Endothelial cell of umbilical vein (primary cell): ENCODE measurements at regions not wholly inside any gene's neighbourhood (a gene's known extent, or its start where the extent isn't known, plus 50 kb on each side); places are given as distances from the start of the nearest gene placed in this dataset.

ENCODE experiments used
- BruUV-seq: library from RNA; stranded (reverse); fragments of 400-500 nt; replicated peaks from 2 replicates; lab custom pipeline; 2021; lab: Mats Ljungman, UMichigan
- CTCF ChIA-PET: fragments of 300-600, 350-600 bp; sonication (Branson Sonifier 250); formaldehyde crosslinking; loops from one replicate; lab custom pipeline; 2021; ENCODE audit warnings: antibody characterized with exemption, inconsistent platforms; lab: Charles Lee
- POLR2A ChIA-PET: fragments of 300-600, 350-600 bp; sonication (Branson Sonifier 250); formaldehyde crosslinking; loops from one replicate; lab custom pipeline; 2021; ENCODE audit warnings: antibody characterized with exemption, inconsistent platforms; lab: Charles Lee
- DNase-seq: peaks from one replicate; pipeline ENCODE4 v3.0.0-alpha.2; 2011; ENCODE audit warnings: low read depth, low spot score
- FAIRE-seq: peaks from 2 replicates; lab custom pipeline; 2011; peaks lifted over from hg19 to GRCh38; lab: Jason Lieb, UNC
- H2AFZ ChIP-seq: 2 replicates; pipeline ENCODE4 v1.6.0; 2012; ENCODE audit warnings: low read depth, low read length, control low read depth, inconsistent platforms
- H3K27ac ChIP-seq: 2 replicates; pipeline ENCODE4 v1.5.1; 2011; ENCODE audit warnings: low read depth, mild to moderate bottlenecking, control low read depth, low read length, moderate library complexity; ENCODE audit not compliant: insufficient read depth
- H3K27me3 ChIP-seq, 2 experiments: 2 replicates each; pipeline versions ENCODE4 v1.6.0 to v1.6.1; 2011; ENCODE audit warnings: low read length in 2 of 2, mixed read lengths in 1 of 2; ENCODE audit not compliant: control insufficient read depth in 2 of 2, insufficient read depth in 2 of 2
- H3K36me3 ChIP-seq, 2 experiments: 2 replicates in 1 of 2; 3 replicates in 1 of 2; pipeline ENCODE4 v1.5.1; 2011; ENCODE audit warnings: low read length in 2 of 2, mild to moderate bottlenecking in 1 of 2, moderate library complexity in 1 of 2; ENCODE audit not compliant: control insufficient read depth in 2 of 2, insufficient read depth in 2 of 2; ENCODE audit errors: extremely low read depth in 1 of 2
- H3K4me1 ChIP-seq: 3 replicates; pipeline ENCODE4 v1.5.1; 2011; ENCODE audit warnings: mild to moderate bottlenecking, low read length; ENCODE audit not compliant: control insufficient read depth, insufficient read depth; ENCODE audit errors: extremely low read depth
- H3K4me2 ChIP-seq: 2 replicates; pipeline ENCODE4 v1.6.1; 2011; ENCODE audit warnings: low read length, control low read depth, mixed read lengths; ENCODE audit not compliant: insufficient read depth
- H3K4me3 ChIP-seq, 3 experiments: fragments of 200-600 bp in 1 of 3; sonication (generic), shearing (Covaris generic) in 1 of 3; replicated peaks in 1 of 3; 2 replicates each; pipeline ENCODE4 v1.5.1; 2011 to 2016; ENCODE audit warnings: control low read depth in 3 of 3, low read length in 3 of 3, mild to moderate bottlenecking in 2 of 3, inconsistent platforms in 1 of 3, low read depth in 1 of 3, moderate library complexity in 1 of 3; ENCODE audit not compliant: insufficient read depth in 1 of 3
- H3K79me2 ChIP-seq: 2 replicates; pipeline ENCODE4 v1.6.0; 2012; ENCODE audit warnings: low read length, inconsistent platforms; ENCODE audit not compliant: control insufficient read depth, insufficient read depth
- H3K9ac ChIP-seq: replicated peaks from 2 replicates; pipeline ENCODE3; 2011; ENCODE audit warnings: low read length, control low read depth; ENCODE audit not compliant: insufficient read depth; ENCODE audit errors: extremely low read depth
- H3K9me1 ChIP-seq: replicated peaks from 3 replicates; pipeline ENCODE4 v1.6.0; 2011; ENCODE audit warnings: mild to moderate bottlenecking, low read length; ENCODE audit not compliant: control insufficient read depth, insufficient read depth; ENCODE audit errors: extremely low read depth
- H3K9me3 ChIP-seq: replicated peaks from 2 replicates; pipeline ENCODE4 v1.5.1; 2012; ENCODE audit warnings: low read length, inconsistent platforms; ENCODE audit not compliant: control insufficient read depth, insufficient read depth
- H4K20me1 ChIP-seq: replicated peaks from 2 replicates; pipeline ENCODE3; 2011; ENCODE audit warnings: mild to moderate bottlenecking, low read length; ENCODE audit not compliant: control insufficient read depth, insufficient read depth; ENCODE audit errors: extremely low read depth
- EZH2 ChIP-seq: IDR thresholded peaks from 2 replicates; pipeline ENCODE4 v1.6.1; 2012; ENCODE audit warnings: borderline replicate concordance, low read depth, mild to moderate bottlenecking, moderate library complexity, low read length, inconsistent platforms; ENCODE audit not compliant: severe bottlenecking
- GATA2 ChIP-seq: IDR thresholded peaks from 2 replicates; pipeline ENCODE4 v1.7.0; 2011; ENCODE audit warnings: low read depth, mild to moderate bottlenecking, moderate library complexity, mixed read lengths, low read length; ENCODE audit not compliant: insufficient read length, insufficient read depth
- POLR2A ChIP-seq: IDR thresholded peaks from 2 replicates; pipeline ENCODE4 v1.6.1; 2012; ENCODE audit warnings: low read depth, mild to moderate bottlenecking, control low read depth, low read length
- POLR2AphosphoS5 ChIP-seq: IDR thresholded peaks from 2 replicates; pipeline ENCODE4 v1.6.1; 2012; ENCODE audit warnings: low read depth, mild to moderate bottlenecking, control low read depth, low read length, moderate library complexity; ENCODE audit not compliant: insufficient read depth
- dilution Hi-C: fragments of 300-500 bp; cut with MboI; formaldehyde crosslinking; loops from one replicate; pipeline ENCODE4 v1.15.0; 2019; ENCODE audit warnings: low sequenced_read_pairs; ENCODE audit not compliant: extremely low pct_ligation_motif_present
- intact Hi-C: fragments of 100-400 bp; cut with micrococcal nuclease; formaldehyde crosslinking; loops from one replicate; pipeline ENCODE4 v1.10.0; 2022
- TF ChIP-seq, protein P1 (sequence below): IDR thresholded peaks from 2 replicates; pipeline ENCODE4 v1.6.1; 2011; ENCODE audit not compliant: insufficient read depth, insufficient read length
- TF ChIP-seq, protein P2 (sequence below), 2 donors: IDR thresholded peaks; 1 replicate in 1 of 2; 2 replicates in 1 of 2; pipeline ENCODE4 v1.5.1; 2011; ENCODE audit warnings: low read length in 2 of 2, mild to moderate bottlenecking in 2 of 2, moderate library complexity in 2 of 2, control low read depth in 1 of 2, inconsistent platforms in 1 of 2, low read depth in 1 of 2; ENCODE audit not compliant: insufficient read depth in 1 of 2; ENCODE audit errors: extremely low read depth in 1 of 2

DNA sequence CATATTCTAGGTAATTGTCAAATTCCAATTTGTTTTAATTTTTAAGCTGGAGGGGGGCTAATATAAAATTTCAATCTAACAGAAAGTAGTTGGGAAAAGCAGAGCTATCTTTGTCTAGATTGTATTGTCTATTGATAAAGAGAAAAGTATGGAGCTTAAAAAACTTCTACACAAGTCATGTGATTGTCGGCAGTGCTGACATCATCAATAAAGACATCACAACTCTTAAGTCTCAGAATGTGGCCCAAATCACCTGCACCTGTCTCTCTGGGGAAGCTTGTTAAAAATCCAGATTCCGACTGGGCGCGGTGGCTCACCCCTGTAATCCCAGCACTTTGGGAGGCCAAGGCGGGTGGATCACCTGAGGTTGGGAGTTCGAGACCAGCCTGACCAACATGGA lies 333.8 kb downstream of the RASEF start:
- DNase-seq = no peak
- Histone ChIP-seq H4K20me1 (no peaks in the 10 kb centered on the region), H3K9ac (no peak overlapping the region), H3K9me3 (peaks cover 3% of the 10 kb centered on the region), H3K4me2 (no peak overlapping the region), H3K79me2 (no peaks in the 10 kb centered on the region), H3K9me1 (no peaks in the 10 kb centered on the region), H3K27me3 (no peaks in the 10 kb centered on the region), H3K4me3 (no peak overlapping the region), H3K36me3 (no peaks in the 10 kb centered on the region), H3K27ac (no peak overlapping the region), H3K4me1 (no peaks in the 10 kb centered on the region), H2AFZ (no peak overlapping the region)
- no peak for FAIRE-seq
- BruUV-seq = no TSS peak
- ChIA-PET CTCF (no interaction called here), POLR2A (no interaction called here)
- TF ChIP-seq EZH2 (no peak), POLR2AphosphoS5 (no peak), GATA2 (no peak), POLR2A (no peak)
- TF ChIP-seq, protein P1, sequence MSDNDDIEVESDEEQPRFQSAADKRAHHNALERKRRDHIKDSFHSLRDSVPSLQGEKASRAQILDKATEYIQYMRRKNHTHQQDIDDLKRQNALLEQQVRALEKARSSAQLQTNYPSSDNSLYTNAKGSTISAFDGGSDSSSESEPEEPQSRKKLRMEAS = no peak
- TF ChIP-seq, protein P2, sequence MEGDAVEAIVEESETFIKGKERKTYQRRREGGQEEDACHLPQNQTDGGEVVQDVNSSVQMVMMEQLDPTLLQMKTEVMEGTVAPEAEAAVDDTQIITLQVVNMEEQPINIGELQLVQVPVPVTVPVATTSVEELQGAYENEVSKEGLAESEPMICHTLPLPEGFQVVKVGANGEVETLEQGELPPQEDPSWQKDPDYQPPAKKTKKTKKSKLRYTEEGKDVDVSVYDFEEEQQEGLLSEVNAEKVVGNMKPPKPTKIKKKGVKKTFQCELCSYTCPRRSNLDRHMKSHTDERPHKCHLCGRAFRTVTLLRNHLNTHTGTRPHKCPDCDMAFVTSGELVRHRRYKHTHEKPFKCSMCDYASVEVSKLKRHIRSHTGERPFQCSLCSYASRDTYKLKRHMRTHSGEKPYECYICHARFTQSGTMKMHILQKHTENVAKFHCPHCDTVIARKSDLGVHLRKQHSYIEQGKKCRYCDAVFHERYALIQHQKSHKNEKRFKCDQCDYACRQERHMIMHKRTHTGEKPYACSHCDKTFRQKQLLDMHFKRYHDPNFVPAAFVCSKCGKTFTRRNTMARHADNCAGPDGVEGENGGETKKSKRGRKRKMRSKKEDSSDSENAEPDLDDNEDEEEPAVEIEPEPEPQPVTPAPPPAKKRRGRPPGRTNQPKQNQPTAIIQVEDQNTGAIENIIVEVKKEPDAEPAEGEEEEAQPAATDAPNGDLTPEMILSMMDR (IDR thresholded peaks at IDR 0.05; ENCODE audit: extremely low read depth in 1 of 2, insufficient read depth in 1 of 2, low read depth in 1 of 2, low read length in 2 of 2) = no peak
- dilution Hi-C loops (no loop called here), intact Hi-C loops (no loop called here)
